Neutrophil (primary cell): ENCODE measurements at regions not wholly inside any gene's neighbourhood (a gene's known extent, or its start where the extent isn't known, plus 50 kb on each side); places are given as distances from the start of the nearest gene placed in this dataset.

ENCODE experiments used
- H3K27ac ChIP-seq: fragments of 200-600 bp; sonication (generic); 2 replicates; pipeline ENCODE4 v1.5.1; 2016; ENCODE audit warnings: mild to moderate bottlenecking, moderate library complexity
- H3K27me3 ChIP-seq: fragments of 200-600 bp; sonication (generic); 2 replicates; pipeline ENCODE4 v1.6.0; 2016; ENCODE audit warnings: mild to moderate bottlenecking
- H3K36me3 ChIP-seq: fragments of 200-600 bp; sonication (generic); 2 replicates; pipeline ENCODE4 v1.5.1; 2017
- H3K4me1 ChIP-seq, 2 experiments: fragments of 200-600 bp in 1 of 2; sonication (generic) in 1 of 2; 1 replicate in 1 of 2; 2 replicates in 1 of 2; pipeline versions ENCODE4 v1.5.1 to v1.6.1; 2013 to 2016; ENCODE audit warnings: low read depth in 1 of 2, low read length in 1 of 2, mild to moderate bottlenecking in 1 of 2, moderate library complexity in 1 of 2; ENCODE audit not compliant: control insufficient read depth in 1 of 2, insufficient read depth in 1 of 2
- H3K4me3 ChIP-seq, 2 experiments: fragments of 200-600 bp in 1 of 2; sonication (generic) in 1 of 2; 1 replicate in 1 of 2; 2 replicates in 1 of 2; pipeline ENCODE4 v1.5.1; 2013 to 2016; ENCODE audit warnings: low read depth in 1 of 2, low read length in 1 of 2, mild to moderate bottlenecking in 1 of 2, moderate library complexity in 1 of 2
- H3K9me3 ChIP-seq: fragments of 200-600 bp; sonication (generic); 2 replicates; pipeline ENCODE4 v1.5.1; 2016
- TF ChIP-seq, protein P1 (sequence below): fragments of 200-600 bp; sonication (generic); IDR thresholded peaks from 2 replicates; pipeline ENCODE4 v1.5.1; 2016; ENCODE audit warnings: antibody characterized with exemption

DNA sequence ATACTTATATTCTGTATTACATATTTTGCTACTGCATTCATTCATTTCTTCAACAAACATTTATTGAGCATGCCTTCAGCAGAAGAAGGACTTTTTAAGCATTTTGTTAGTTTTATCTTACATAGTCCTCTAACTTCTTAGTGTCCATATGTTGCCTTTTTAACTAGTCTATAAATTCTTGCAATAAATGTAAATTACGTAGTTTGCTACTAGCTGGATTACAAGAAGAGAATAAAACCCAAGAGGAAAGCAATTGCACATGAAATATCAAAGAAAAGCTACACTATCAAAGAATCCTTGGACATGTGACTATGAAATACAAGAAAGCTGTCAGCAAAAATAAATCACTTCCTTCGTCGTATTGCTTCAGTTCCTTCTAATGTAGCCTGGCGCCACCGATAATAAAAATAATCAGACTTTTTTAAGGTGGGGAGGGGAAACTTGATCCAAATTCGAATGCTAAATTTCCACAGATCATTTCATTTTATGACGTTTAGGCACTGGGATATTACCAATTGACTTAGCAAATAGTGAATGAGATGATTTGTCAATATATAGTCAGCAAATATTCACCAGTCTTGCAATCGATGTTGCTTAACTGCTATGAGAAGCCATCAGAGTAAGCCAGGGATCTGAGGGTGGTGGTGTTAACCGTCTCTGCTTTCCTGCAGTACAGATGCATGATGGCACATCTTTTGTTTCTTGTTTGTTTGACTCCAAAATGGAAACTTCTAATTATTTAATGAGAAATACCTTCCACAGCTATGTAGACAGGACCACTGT lies 258.7 kb upstream of the EXOC2 start:
- no peaks in the 10 kb centered on the region for H3K36me3 ChIP-seq
- no peaks in the 10 kb centered on the region for H3K4me1 ChIP-seq
- TF ChIP-seq, protein P1, sequence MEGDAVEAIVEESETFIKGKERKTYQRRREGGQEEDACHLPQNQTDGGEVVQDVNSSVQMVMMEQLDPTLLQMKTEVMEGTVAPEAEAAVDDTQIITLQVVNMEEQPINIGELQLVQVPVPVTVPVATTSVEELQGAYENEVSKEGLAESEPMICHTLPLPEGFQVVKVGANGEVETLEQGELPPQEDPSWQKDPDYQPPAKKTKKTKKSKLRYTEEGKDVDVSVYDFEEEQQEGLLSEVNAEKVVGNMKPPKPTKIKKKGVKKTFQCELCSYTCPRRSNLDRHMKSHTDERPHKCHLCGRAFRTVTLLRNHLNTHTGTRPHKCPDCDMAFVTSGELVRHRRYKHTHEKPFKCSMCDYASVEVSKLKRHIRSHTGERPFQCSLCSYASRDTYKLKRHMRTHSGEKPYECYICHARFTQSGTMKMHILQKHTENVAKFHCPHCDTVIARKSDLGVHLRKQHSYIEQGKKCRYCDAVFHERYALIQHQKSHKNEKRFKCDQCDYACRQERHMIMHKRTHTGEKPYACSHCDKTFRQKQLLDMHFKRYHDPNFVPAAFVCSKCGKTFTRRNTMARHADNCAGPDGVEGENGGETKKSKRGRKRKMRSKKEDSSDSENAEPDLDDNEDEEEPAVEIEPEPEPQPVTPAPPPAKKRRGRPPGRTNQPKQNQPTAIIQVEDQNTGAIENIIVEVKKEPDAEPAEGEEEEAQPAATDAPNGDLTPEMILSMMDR = no peak
- H3K9me3 ChIP-seq = no peaks in the 10 kb centered on the region
- peaks cover 17% of the 10 kb centered on the region for H3K27me3 ChIP-seq
- H3K4me3 ChIP-seq = no peak overlapping the region
- H3K27ac ChIP-seq = no peak overlapping the region

DNA sequence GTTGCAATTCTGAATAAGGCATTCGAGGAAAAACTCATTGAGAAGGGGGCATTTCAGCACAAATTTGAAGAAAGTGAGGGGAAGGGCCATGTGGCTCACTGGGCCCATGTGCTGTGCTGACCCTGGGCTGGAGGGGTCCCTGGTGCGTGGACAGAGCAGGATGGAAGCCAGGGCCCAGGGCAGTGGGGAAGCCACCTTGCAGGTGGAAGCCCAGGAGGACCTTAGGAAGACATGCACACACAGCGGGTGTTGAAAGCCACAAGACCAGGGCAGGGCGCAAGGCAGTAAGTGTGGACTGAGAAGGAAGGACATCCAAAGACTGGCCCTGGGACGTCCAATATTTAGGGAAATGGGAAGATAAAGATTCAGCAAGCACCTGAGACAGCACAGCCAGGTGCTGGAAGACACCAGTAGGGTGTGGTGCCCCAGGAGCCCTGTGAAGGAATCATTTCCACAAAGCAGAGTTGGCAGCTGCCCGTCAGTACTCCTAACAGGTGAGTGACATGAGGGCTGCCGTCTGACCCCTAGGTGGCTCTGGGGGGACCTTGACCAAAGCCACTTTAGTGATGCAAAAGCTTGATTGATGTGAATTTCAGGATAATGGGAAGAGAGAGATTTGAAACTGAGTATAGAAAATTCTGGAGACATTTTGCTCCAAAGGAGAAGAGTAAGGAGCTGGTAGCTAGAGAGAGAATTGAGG lies 254.4 kb upstream of the EXOC2 start:
- H3K4me3 ChIP-seq = no peak overlapping the region
- peaks cover 17% of the 10 kb centered on the region for H3K27me3 ChIP-seq
- no peaks in the 10 kb centered on the region for H3K4me1 ChIP-seq
- no peaks in the 10 kb centered on the region for H3K9me3 ChIP-seq
- H3K27ac ChIP-seq = no peak overlapping the region
- no peaks in the 10 kb centered on the region for H3K36me3 ChIP-seq
- TF ChIP-seq, protein P1 = no peak

DNA sequence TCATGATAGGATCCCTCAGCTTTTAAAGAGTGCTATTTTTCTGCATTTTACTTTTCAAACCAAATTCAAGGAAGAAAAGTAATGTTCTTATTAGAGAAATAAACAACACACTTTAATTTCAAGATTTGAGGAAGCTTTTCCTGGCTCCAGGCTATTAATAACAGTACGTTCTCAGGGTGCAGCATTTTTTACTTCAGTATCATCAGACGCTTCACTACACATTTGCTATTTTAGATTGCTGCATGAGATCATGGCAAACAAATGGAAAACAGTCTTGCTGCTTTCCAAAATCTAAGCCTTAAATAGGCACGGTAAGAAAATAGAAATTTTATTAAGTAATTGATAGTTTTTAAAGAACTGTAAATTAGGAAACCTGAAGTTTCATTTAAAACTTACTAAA lies 253.6 kb upstream of the EXOC2 start:
- Histone ChIP-seq H3K27ac (no peak overlapping the region), H3K4me1 (no peaks in the 10 kb centered on the region), H3K9me3 (no peaks in the 10 kb centered on the region), H3K4me3 (no peak overlapping the region), H3K36me3 (no peaks in the 10 kb centered on the region), H3K27me3 (peaks cover 9% of the 10 kb centered on the region)
- TF ChIP-seq, protein P1 = no peak

DNA sequence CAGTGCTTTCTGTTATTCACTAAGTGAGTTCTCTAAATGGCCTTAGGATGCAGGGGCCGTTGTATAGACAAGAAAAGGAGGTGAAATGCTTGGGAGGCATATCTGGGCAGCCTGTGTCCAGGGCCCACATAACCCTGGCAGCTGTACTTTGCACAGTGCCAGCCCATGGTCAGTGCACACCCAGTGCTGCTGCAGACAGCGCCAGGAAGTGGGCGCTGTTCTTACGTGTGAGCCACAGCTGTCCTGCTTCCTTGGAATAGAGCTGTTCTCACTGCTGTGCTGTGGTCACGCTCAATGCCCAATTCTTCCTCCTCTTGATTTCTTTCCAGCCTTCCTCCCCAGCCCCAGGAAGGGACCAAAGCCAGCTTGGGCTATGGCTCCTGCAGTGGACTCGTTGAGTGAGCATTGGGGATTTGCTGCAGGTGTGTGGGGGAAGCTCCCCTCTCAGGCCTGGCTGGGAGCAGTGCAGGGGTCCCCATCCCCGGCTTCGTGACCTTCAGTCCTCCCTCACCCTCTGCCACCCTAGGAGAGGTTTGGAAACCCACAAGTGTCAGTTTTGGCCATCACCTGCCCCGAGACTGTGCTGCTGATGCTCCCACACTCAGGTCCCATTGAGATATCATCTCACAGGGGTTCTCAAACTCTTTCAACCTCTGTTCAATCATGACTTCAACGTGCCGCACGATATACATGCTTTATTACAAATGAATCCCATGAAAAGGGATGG lies 246.8 kb upstream of the EXOC2 start:
- peaks cover 5% of the 10 kb centered on the region for H3K27me3 ChIP-seq
- H3K9me3 ChIP-seq = no peaks in the 10 kb centered on the region
- no peaks in the 10 kb centered on the region for H3K4me1 ChIP-seq
- no peak overlapping the region for H3K27ac ChIP-seq
- TF ChIP-seq, protein P1 = no peak
- H3K36me3 ChIP-seq = no peaks in the 10 kb centered on the region
- no peak overlapping the region for H3K4me3 ChIP-seq

DNA sequence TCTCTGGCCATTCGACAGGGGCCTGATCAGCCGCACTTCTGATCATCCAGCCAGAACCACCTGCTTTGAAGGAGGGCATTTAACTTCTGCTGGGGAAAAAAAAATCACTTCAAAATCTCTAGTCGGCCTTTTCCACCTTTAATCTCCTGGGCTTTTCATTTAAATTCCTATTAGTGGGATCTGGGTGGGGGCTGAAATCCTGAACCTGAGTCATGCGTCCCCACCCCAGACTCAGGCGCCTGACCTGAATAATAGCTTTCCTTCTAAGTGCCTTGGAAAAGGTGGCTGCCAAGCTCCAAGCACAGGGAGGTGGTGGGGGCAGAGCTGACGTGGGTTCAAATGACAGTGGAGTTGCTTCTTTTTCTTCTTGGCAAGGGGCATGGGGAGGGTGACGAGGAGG lies 246.0 kb upstream of the EXOC2 start:
- H3K27ac ChIP-seq = no peak overlapping the region
- H3K27me3 ChIP-seq = peaks cover 10% of the 10 kb centered on the region
- TF ChIP-seq, protein P1 = no peak
- no peaks in the 10 kb centered on the region for H3K4me1 ChIP-seq
- no peak overlapping the region for H3K4me3 ChIP-seq
- H3K9me3 ChIP-seq = no peaks in the 10 kb centered on the region
- H3K36me3 ChIP-seq = no peaks in the 10 kb centered on the region
